ENCODE measurements at regions not wholly inside any gene's neighbourhood (a gene's known extent, or its start where the extent isn't known, plus 50 kb on each side); places are given as distances from the start of the nearest gene placed in this dataset.

DNA sequence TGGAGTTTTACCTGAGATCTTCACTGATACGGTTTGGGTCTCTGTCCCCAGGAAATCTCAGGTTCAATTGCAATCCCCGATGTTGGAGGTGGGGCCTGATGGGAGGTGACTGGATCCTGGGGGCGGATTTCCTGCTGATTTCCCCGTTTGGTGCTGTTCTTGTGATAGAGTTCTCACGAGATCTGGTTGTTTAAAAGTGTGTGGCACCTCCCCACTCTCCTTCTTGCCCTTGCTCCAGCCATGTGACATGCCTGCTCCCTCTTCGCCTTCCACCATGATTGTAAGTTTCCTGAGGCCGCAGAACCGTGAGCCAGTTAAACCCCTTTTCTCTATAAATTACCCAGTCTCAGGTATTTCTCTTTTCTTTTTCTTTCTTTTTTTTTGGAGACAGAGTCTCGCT lies 126.4 kb upstream of the SLC45A1 start:
- TF ChIP-seq TCF12 (IDR thresholded peaks at IDR 0.05; ENCODE audit: low read depth) (no peak), CREB1 (IDR thresholded peaks at IDR 0.05; ENCODE audit: low read depth) (no peak), RAD21 (IDR thresholded peaks at IDR 0.05; ENCODE audit: low read depth) (no peak), YY1 (IDR thresholded peaks at IDR 0.05; ENCODE audit: low read depth) (no peak), ZBTB7A (IDR thresholded peaks at IDR 0.05; ENCODE audit: low read depth) (no peak), EGR1 (IDR thresholded peaks at IDR 0.05) (no peak), EP300 (IDR thresholded peaks at IDR 0.05; ENCODE audit: borderline replicate concordance) (no peak), NFIC (IDR thresholded peaks at IDR 0.05) (no peak), CEBPB (IDR thresholded peaks at IDR 0.05) (no peak)
- TF ChIP-seq, protein P1, sequence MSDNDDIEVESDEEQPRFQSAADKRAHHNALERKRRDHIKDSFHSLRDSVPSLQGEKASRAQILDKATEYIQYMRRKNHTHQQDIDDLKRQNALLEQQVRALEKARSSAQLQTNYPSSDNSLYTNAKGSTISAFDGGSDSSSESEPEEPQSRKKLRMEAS (IDR thresholded peaks at IDR 0.05) = no peak
- TF ChIP-seq, protein P2, sequence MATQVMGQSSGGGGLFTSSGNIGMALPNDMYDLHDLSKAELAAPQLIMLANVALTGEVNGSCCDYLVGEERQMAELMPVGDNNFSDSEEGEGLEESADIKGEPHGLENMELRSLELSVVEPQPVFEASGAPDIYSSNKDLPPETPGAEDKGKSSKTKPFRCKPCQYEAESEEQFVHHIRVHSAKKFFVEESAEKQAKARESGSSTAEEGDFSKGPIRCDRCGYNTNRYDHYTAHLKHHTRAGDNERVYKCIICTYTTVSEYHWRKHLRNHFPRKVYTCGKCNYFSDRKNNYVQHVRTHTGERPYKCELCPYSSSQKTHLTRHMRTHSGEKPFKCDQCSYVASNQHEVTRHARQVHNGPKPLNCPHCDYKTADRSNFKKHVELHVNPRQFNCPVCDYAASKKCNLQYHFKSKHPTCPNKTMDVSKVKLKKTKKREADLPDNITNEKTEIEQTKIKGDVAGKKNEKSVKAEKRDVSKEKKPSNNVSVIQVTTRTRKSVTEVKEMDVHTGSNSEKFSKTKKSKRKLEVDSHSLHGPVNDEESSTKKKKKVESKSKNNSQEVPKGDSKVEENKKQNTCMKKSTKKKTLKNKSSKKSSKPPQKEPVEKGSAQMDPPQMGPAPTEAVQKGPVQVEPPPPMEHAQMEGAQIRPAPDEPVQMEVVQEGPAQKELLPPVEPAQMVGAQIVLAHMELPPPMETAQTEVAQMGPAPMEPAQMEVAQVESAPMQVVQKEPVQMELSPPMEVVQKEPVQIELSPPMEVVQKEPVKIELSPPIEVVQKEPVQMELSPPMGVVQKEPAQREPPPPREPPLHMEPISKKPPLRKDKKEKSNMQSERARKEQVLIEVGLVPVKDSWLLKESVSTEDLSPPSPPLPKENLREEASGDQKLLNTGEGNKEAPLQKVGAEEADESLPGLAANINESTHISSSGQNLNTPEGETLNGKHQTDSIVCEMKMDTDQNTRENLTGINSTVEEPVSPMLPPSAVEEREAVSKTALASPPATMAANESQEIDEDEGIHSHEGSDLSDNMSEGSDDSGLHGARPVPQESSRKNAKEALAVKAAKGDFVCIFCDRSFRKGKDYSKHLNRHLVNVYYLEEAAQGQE (IDR thresholded peaks at IDR 0.05; ENCODE audit: low read depth) = no peak

Measured in Ishikawa (cell line).